DMS79 (cell line): ENCODE measurements at regions not wholly inside any gene's neighbourhood (a gene's known extent, or its start where the extent isn't known, plus 50 kb on each side); places are given as distances from the start of the nearest gene placed in this dataset.
A peak's percentile ranks its signal among the peaks of the same experiment; 100 is the strongest.

Source experiments
- DNase-seq: peaks from one replicate; lab custom pipeline; 2025; lab: John Stamatoyannopoulos, UW

DNA sequence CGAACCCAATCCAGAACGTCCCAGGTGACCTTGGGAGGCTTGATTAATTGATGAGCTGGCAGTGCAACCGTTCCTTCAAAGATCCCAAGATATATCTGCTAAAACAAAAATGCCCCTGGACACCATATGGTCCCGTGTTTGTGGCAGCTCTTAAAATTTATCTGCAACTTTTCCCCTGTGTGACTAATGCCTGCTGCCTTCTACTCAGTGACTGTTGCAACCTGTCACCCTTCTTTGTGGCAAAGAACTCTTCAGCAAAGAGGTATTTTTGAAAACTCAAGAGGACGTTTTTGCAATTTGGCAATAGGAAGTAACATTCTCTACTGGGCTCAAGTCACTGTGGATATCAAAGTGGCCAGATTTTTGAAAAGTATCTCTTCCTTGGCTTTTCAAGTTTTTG is 75.8 kb upstream of the SOD3 start:
- no peak for DNase-seq

DNA sequence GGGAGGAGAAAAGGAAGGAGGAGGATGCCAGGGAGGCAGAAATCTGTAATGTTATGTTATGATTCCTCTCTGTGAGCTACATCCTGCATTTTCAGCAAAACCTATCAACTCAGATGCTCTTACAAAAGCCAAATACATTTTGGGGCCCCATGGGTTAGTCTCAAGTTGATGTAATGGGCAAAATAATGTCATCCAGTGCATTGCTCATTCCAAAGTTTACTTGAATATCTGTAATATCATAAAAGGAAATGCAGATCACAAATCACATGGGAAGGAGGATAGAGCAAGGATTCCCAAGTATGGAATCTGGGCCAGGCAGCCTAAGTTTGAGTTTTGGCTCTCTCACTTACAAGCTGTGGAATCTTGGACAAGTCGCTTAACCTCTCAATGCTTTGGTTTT is 74.9 kb upstream of the SOD3 start:
- DNase-seq = no peak

GRCh38 chr4:24720979-24721378 is 74.4 kb upstream of the SOD3 start:
- DNase-seq = no peak

DNA sequence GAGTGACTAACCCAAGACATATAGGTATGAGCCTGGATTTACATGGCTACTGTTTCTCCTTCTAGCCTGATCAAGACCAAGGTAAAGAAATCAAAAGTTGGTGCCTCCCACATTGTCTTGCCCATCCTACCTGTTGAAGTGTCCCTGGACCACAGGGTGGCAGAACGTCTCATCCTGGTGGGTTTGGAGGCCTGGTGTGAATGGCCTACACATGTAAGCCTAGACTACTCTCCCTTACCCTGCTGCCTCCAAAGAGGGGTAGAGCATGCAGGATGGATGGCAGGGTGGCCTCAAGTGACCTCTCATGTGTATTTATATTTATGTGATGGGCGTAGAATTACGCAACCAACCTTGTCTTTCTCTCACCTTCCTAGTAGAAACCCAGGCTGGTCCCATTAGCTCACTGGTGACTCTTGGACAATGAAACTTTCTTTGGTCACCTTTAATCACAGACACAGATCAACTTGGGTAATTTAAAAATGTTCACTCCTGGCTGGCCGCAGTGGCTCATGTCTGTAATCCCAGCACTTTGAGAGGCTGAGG is 73.3 kb upstream of the SOD3 start:
- DNase-seq = no peak

GRCh38 chr4:24727390-24728224 is 67.8 kb upstream of the SOD3 start:
- no peak for DNase-seq

GRCh38 chr4:24729119-24729730 is 66.1 kb upstream of the SOD3 start:
- DNase-seq = no peak

GRCh38 chr4:24730256-24731001 is 64.9 kb upstream of the SOD3 start:
- DNase-seq = peak; percentile 16

GRCh38 chr4:24731448-24731847 is 63.9 kb upstream of the SOD3 start:
- DNase-seq = no peak

GRCh38 chr4:24734511-24734910 is 60.9 kb upstream of the SOD3 start:
- no peak for DNase-seq

- DNase-seq = no peak
These were observed 59.3 kb upstream of the SOD3 start for GRCh38 chr4:24736066-24736465.

DNA sequence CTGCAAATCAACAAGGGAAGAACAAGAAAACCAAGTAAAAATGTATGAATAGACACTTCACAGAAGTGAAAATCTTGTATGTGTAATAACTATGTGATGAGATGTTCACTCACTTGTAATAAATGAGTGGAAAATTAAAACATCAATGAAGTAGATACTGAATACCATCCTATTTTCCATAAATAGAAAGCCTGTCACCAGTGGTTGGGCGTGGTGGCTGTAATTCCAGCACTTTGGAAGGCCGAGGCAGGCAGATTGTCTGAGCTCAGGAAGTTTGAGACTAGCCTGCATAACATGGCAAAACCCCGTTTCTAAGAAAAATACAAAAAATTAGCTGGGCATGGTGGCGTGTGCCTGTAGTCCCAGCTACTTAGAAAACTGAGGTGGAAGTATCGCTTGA is 53.5 kb upstream of the SOD3 start:
- no peak for DNase-seq

- no peak for DNase-seq
These were observed 53.0 kb upstream of the SOD3 start for GRCh38 chr4:24742335-24742734.

- no peak for DNase-seq
These were observed 52.6 kb upstream of the SOD3 start for GRCh38 chr4:24742773-24743172.

DNA sequence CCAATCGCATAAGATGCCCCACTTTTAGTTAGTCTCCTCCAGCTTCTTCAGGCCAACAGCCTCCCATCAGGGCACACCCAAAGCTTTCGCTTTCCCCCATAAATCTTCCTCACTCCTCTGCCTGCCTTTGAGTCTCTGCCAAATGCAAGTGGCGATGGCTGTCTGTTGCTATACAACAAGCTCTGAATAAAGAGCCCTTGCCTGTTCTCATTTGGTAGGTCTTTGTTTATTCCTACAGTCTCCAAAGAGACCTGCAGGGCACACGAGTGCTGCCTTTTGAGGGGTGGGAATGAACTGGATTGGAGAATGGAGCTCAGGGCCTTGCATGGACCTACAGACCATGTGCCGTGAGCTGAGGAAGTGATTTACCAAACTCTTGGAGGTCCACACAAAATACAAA is 52.2 kb upstream of the SOD3 start:
- DNase-seq = no peak

DNA sequence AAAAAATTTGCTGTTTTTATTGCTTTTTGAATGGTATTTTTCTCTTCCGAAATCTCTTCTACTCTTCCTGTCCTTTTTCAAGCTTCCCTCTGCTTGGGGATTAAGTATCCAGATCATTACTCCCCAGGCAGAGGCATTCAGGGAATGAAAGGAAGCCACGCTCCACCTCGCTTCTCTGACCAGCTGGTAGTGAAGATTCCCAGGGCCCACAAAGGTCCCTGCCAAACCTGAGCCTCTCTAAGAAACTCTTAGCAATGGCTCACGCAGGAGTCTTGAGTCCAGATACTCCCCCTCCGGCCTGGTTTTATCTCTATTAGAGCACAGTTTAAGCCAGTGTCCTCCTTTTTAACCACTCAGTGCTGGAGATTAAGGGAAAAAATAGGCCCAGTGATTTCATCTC is 51.4 kb upstream of the SOD3 start:
- no peak for DNase-seq

DNA sequence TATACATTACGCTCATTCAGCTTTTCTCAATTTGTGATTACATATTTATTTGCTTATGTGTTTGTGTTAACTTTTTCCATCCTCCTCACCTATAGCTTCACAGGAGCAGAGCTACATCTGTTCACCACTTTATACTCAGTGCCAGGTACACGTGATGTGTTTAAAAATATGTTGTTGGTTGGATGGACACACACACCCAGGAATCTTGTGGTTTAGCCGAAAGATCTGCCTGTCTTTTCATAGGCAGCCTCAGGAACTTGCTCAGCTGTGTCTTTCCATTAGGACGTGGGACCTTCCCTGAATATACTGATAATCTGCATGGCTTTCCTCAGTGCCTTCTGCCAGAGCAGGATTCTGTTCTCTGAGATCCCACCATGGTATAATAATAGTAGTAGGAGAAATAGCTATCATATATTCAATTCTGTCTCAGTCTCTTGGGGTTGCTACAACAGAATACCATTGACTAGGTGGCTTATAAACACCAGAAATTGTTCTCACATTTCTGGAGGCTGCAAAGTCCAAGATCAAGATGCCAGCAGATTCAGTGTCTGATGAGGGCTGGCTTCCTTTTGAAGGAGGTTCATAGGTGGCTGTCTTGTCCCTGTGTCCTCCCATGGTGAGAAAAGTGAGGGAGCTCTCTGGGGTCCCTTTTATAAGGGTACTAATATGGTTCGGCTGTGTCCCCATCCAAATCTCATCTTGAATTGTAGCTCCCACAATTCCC is 50.0 kb upstream of the SOD3 start:
- DNase-seq = no peak
